ENCODE measurements at regions not wholly inside any gene's neighbourhood (a gene's known extent, or its start where the extent isn't known, plus 50 kb on each side); places are given as distances from the start of the nearest gene placed in this dataset.
A peak's percentile ranks its signal among the peaks of the same experiment; 100 is the strongest.

DNA sequence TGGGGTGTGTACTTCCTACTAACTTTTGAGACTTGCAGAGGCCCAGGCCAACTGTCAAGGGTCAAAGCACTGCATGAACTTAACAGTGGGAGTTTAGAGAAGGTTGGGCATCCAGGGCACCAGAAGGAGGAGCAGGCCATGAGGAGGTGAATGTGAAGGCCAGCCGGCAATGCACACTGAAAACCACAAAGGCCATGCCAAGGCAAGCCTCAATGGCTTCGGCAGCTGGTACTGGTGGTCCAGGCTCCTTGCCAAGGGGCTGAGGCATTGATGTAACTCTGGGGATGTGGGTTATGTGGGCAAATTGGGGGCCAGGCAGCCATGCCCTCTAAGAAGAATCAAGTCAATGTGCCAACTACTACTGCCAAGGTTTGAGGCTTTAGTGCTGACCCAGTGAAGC lies 222.4 kb downstream of the UNC5CL start:
- WGBS, 2 donors, result 95 to 96% methylated on average over 2 of the region's 2 CpGs
- H3K4me1 ChIP-seq (ENCODE audit: control insufficient read depth in 2 of 2, insufficient read depth in 2 of 2, low read length in 1 of 2), result peaks cover 0 to 3% of the 10 kb centered on the region in 2 donors
- no peak overlapping the region for H3K27ac ChIP-seq (ENCODE audit: low read depth in 2 of 2, low read length in 1 of 2)
- no peak overlapping the region for H3K4me3 ChIP-seq (ENCODE audit: low read depth in 1 of 2, low read length in 2 of 2)
- H3K9me3 ChIP-seq (ENCODE audit: control insufficient read depth in 2 of 2, insufficient read depth in 1 of 2, low read depth in 1 of 2, low read length in 1 of 2), result no peaks in the 10 kb centered on the region
- H3K27me3 ChIP-seq (ENCODE audit: control insufficient read depth in 1 of 2, insufficient read depth in 2 of 2, low read length in 2 of 2), result no peaks in the 10 kb centered on the region
- no peaks in the 10 kb centered on the region for H3K36me3 ChIP-seq (ENCODE audit: control insufficient read depth in 2 of 2, insufficient read depth in 2 of 2, low read length in 1 of 2)

DNA sequence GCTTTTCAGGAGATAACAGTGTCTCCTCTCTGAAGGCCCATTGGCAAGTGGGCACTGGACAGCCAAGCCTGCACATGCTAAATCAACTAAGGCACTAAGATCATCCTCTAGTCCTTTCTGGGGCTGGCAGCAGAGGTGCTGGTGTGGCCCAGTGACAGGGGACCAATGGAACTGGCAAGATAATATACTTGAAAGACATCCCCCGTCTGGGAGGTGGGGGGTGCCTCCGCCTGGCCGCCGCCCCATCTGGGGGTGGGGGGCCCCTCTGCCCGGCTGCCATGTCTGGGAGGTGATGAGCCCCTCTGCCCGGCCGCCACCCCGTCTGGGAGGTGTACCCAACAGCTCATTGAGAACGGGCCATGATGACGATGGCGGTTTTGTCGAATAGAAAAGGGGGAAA lies 223.3 kb downstream of the UNC5CL start:
- no peaks in the 10 kb centered on the region for H3K9me3 ChIP-seq (ENCODE audit: control insufficient read depth in 2 of 2, insufficient read depth in 1 of 2, low read depth in 1 of 2, low read length in 1 of 2)
- no peak overlapping the region for H3K4me3 ChIP-seq (ENCODE audit: low read depth in 1 of 2, low read length in 2 of 2)
- H3K27ac ChIP-seq (ENCODE audit: low read depth in 2 of 2, low read length in 1 of 2), result no peak overlapping the region
- H3K36me3 ChIP-seq (ENCODE audit: control insufficient read depth in 2 of 2, insufficient read depth in 2 of 2, low read length in 1 of 2), result no peaks in the 10 kb centered on the region
- 95 to 96% methylated on average over 12 of the region's 12 CpGs for WGBS, 2 donors
- no peaks in the 10 kb centered on the region for H3K27me3 ChIP-seq (ENCODE audit: control insufficient read depth in 1 of 2, insufficient read depth in 2 of 2, low read length in 2 of 2)
- peaks cover 3% of the 10 kb centered on the region in 2 donors for H3K4me1 ChIP-seq (ENCODE audit: control insufficient read depth in 2 of 2, insufficient read depth in 2 of 2, low read length in 1 of 2)

DNA sequence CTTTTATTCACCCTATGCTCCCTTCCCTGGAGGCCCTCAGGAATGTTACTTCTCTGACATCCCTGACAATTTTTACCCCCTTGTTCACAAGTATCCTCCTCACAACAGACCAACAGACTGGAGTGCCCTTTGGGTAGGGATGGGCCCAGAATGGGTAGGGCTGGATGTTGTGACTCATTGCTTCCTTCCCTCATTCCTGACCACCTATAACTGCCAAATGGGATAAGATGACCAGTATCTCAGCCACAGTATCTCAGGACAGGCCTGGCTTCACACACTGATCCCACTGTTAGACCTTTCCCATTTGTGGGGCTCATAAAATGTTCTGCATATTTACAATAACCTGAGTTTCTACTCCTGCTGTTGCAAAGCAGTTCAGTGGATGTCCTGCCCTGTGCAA lies 223.0 kb upstream of the LRFN2 start:
- no peaks in the 10 kb centered on the region for H3K9me3 ChIP-seq (ENCODE audit: control insufficient read depth in 2 of 2, insufficient read depth in 1 of 2, low read depth in 1 of 2, low read length in 1 of 2)
- H3K4me1 ChIP-seq (ENCODE audit: control insufficient read depth in 2 of 2, insufficient read depth in 2 of 2, low read length in 1 of 2), result peaks cover 0 to 7% of the 10 kb centered on the region in 2 donors
- no peak overlapping the region for H3K4me3 ChIP-seq (ENCODE audit: low read depth in 1 of 2, low read length in 2 of 2)
- H3K27me3 ChIP-seq (ENCODE audit: control insufficient read depth in 1 of 2, insufficient read depth in 2 of 2, low read length in 2 of 2), result no peaks in the 10 kb centered on the region
- H3K36me3 ChIP-seq (ENCODE audit: control insufficient read depth in 2 of 2, insufficient read depth in 2 of 2, low read length in 1 of 2), result no peaks in the 10 kb centered on the region
- no peak overlapping the region for H3K27ac ChIP-seq (ENCODE audit: low read depth in 2 of 2, low read length in 1 of 2)

DNA sequence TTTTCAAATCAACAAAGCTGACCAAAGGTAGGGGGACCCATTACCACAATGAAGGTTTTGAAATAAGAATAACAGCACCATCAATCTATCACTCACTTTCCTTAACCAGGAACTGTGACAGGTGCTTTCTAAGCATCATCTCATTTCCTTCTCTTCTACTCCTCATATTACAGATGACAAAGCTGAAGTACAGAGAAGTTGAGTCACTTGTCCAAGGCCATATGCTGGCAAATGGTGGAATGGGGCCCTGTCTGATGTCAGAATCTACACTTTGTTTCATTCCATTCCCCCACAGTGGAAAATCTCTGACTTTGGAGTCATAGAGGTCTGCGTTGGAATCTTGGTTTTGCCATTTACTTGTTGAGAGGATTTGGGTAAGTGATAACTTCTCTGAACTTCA lies 222.5 kb upstream of the LRFN2 start:
- 85 to 96% methylated on average over 1 of the region's 1 CpG for WGBS, 2 donors
- no peaks in the 10 kb centered on the region for H3K9me3 ChIP-seq (ENCODE audit: control insufficient read depth in 2 of 2, insufficient read depth in 1 of 2, low read depth in 1 of 2, low read length in 1 of 2)
- H3K27me3 ChIP-seq (ENCODE audit: control insufficient read depth in 1 of 2, insufficient read depth in 2 of 2, low read length in 2 of 2), result no peaks in the 10 kb centered on the region
- no peaks in the 10 kb centered on the region for H3K36me3 ChIP-seq (ENCODE audit: control insufficient read depth in 2 of 2, insufficient read depth in 2 of 2, low read length in 1 of 2)
- no peak overlapping the region for H3K27ac ChIP-seq (ENCODE audit: low read depth in 2 of 2, low read length in 1 of 2)
- peaks cover 0 to 11% of the 10 kb centered on the region in 2 donors for H3K4me1 ChIP-seq (ENCODE audit: control insufficient read depth in 2 of 2, insufficient read depth in 2 of 2, low read length in 1 of 2)
- H3K4me3 ChIP-seq (ENCODE audit: low read depth in 1 of 2, low read length in 2 of 2), result no peak overlapping the region

DNA sequence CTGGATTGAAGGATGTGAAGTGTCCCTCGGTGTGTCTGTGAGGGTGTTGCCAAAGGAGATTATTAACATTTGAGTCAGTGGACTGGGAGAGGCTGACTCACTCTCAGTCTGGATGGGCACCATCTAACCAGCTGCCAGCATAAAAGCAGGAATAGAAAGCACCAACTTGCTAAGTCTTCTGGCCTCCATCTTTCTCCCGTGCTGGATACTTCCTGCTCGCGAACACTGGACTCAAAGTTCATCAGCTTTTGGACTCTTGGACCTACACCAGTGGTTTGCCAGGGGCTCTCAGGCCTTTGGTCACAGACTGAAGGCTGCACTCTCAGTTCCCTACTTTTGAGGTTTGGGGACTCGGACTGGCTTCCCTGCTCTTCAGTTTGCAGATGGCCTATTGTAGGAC lies 220.3 kb upstream of the LRFN2 start:
- H3K4me3 ChIP-seq (ENCODE audit: low read depth in 1 of 2, low read length in 2 of 2), result no peak overlapping the region
- H3K27me3 ChIP-seq (ENCODE audit: control insufficient read depth in 1 of 2, insufficient read depth in 2 of 2, low read length in 2 of 2), result no peaks in the 10 kb centered on the region
- WGBS, 2 donors, result 76 to 80% methylated on average over 5 of the region's 5 CpGs
- H3K9me3 ChIP-seq (ENCODE audit: control insufficient read depth in 2 of 2, insufficient read depth in 1 of 2, low read depth in 1 of 2, low read length in 1 of 2), result no peaks in the 10 kb centered on the region
- no peak overlapping the region for H3K27ac ChIP-seq (ENCODE audit: low read depth in 2 of 2, low read length in 1 of 2)
- H3K4me1 ChIP-seq (ENCODE audit: control insufficient read depth in 2 of 2, insufficient read depth in 2 of 2, low read length in 1 of 2), result peaks cover 4 to 14% of the 10 kb centered on the region in 2 donors
- no peaks in the 10 kb centered on the region for H3K36me3 ChIP-seq (ENCODE audit: control insufficient read depth in 2 of 2, insufficient read depth in 2 of 2, low read length in 1 of 2)

DNA sequence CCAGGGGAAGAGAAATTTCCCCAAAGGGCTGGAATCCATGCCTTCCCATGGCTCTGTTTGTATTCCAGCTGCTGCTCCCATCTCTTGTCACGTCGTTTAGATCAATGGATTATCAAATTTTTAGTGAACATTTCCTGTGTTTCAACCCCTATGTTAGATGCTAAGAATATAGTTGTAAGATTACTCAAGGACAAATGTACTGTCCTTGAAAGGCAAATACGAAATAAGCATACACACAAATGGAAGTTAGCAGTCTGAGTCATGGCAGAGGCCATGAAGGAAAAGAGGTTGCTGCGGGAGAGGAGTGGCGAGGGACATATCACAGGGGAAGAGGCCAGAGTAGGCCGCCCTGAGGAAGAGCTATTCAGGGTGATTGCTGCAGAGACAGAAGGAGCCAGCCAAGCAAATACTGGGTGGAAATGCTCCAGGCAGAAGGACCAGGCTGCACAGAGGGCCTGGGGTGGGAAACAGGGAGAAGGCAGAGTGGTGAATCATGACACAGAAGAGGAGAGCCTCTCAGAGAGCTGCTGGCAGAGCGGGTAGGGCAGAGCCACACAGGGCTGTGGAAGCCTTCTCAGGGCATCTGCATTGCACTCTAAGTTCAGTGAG lies 219.2 kb upstream of the LRFN2 start:
- H3K27me3 ChIP-seq (ENCODE audit: control insufficient read depth in 1 of 2, insufficient read depth in 2 of 2, low read length in 2 of 2), result no peaks in the 10 kb centered on the region
- no peak overlapping the region for H3K4me3 ChIP-seq (ENCODE audit: low read depth in 1 of 2, low read length in 2 of 2)
- 74 to 75% methylated on average over 7 of the region's 7 CpGs for WGBS, 2 donors
- H3K36me3 ChIP-seq (ENCODE audit: control insufficient read depth in 2 of 2, insufficient read depth in 2 of 2, low read length in 1 of 2), result no peaks in the 10 kb centered on the region
- H3K9me3 ChIP-seq (ENCODE audit: control insufficient read depth in 2 of 2, insufficient read depth in 1 of 2, low read depth in 1 of 2, low read length in 1 of 2), result no peaks in the 10 kb centered on the region
- H3K27ac ChIP-seq (ENCODE audit: low read depth in 2 of 2, low read length in 1 of 2), result peak overlapping the region; percentile 62 to 66
- peaks cover 4 to 20% of the 10 kb centered on the region in 2 donors for H3K4me1 ChIP-seq (ENCODE audit: control insufficient read depth in 2 of 2, insufficient read depth in 2 of 2, low read length in 1 of 2)

DNA sequence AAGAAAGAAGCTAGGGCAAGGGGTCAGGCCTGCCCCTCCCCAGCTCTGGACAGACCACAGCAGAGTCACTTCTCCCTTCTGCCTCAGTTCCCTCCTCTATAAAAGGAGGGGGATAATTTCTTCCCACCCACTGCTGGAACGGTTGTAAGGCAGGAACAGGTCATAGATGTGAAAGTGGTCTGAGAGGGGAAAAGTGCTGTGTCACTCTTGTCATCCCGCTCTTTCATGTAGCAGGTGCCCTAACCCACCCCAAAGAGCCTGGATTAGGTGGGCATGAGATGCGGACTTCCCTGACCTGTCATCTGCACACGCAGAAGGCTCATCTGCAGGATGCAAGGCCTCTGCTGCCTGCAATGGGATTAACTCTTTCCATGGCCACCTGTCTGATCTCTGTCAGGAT lies 218.2 kb upstream of the LRFN2 start:
- 81 to 84% methylated on average over 4 of the region's 4 CpGs for WGBS, 2 donors

DNA sequence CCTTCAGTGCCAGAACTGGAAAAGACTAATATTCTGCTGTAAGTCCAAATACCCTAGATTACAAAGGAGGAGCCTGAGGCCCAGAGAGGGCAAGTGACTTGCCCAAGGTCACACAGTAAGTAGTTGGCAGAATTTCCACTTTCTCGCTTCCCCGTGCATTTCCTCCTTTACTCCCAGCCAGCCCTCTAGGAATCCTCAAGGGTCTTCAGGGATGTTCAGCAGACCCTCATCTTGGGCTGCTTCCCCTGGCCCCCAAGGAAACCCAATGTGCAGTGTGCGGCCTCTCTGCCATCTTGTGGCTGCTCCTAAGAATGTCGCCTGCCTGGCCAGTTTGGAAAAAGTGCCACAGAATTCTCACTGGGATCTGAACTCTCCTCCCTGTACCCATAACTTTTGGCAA lies 217.7 kb upstream of the LRFN2 start:
- H3K4me1 ChIP-seq (ENCODE audit: control insufficient read depth in 2 of 2, insufficient read depth in 2 of 2, low read length in 1 of 2), result peaks cover 4 to 16% of the 10 kb centered on the region in 2 donors
- no peaks in the 10 kb centered on the region for H3K36me3 ChIP-seq (ENCODE audit: control insufficient read depth in 2 of 2, insufficient read depth in 2 of 2, low read length in 1 of 2)
- peak overlapping the region; percentile 87 to 89 for H3K27ac ChIP-seq (ENCODE audit: low read depth in 2 of 2, low read length in 1 of 2)
- 88 to 90% methylated on average over 4 of the region's 4 CpGs for WGBS, 2 donors
- H3K9me3 ChIP-seq (ENCODE audit: control insufficient read depth in 2 of 2, insufficient read depth in 1 of 2, low read depth in 1 of 2, low read length in 1 of 2), result no peaks in the 10 kb centered on the region
- no peaks in the 10 kb centered on the region for H3K27me3 ChIP-seq (ENCODE audit: control insufficient read depth in 1 of 2, insufficient read depth in 2 of 2, low read length in 2 of 2)
- H3K4me3 ChIP-seq (ENCODE audit: low read depth in 1 of 2, low read length in 2 of 2), result no peak overlapping the region

More for the DNA sequence above, 218.2 kb upstream of the LRFN2 start:
- Histone ChIP-seq H3K27ac (ENCODE audit: low read depth in 2 of 2, low read length in 1 of 2) (no peak overlapping the region), H3K4me3 (ENCODE audit: low read depth in 1 of 2, low read length in 2 of 2) (no peak overlapping the region), H3K4me1 (ENCODE audit: control insufficient read depth in 2 of 2, insufficient read depth in 2 of 2, low read length in 1 of 2) (peaks cover 4 to 18% of the 10 kb centered on the region in 2 donors), H3K27me3 (ENCODE audit: control insufficient read depth in 1 of 2, insufficient read depth in 2 of 2, low read length in 2 of 2) (no peaks in the 10 kb centered on the region), H3K9me3 (ENCODE audit: control insufficient read depth in 2 of 2, insufficient read depth in 1 of 2, low read depth in 1 of 2, low read length in 1 of 2) (no peaks in the 10 kb centered on the region), H3K36me3 (ENCODE audit: control insufficient read depth in 2 of 2, insufficient read depth in 2 of 2, low read length in 1 of 2) (no peaks in the 10 kb centered on the region)

DNA sequence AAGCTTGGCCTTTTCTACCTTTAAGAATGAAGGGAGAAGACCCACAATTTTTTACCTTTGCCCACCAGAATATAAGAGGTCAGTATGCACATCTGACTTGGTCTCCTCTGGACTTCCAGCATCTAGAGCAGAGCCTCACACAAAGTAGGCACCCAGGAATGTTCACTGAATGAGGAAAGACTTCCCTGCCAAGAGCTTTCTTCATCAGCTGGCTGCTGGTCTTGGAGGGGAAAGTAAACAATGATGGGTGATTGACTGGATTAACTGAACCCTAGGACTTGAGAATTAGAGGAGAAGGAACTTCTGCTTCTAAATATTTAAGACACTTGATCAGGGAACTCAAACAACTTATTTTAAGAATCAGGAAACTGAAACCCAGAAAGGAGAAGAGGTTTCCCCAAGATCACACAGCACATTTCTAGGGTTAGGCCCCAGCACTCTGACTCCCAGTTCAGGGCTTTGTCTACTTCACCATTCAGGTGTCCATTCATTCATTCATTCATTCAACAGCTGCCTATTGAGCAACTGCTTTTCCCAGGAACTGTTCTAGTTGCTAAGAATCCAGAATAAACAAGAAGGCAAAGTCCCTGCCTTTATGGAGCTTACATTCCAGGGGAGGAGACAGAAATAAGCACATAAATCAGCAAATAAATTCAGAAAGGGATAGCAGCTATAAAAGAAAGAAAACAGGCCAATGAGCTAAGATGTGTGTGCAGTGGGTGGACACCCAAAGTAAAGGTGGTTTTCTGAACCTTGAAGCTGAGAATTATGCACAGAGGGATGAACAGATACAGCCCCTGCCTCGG lies 216.9 kb upstream of the LRFN2 start:
- peak overlapping the region; percentile 89 to 92 for H3K27ac ChIP-seq (ENCODE audit: low read depth in 2 of 2, low read length in 1 of 2)
- H3K4me1 ChIP-seq (ENCODE audit: control insufficient read depth in 2 of 2, insufficient read depth in 2 of 2, low read length in 1 of 2), result peaks cover 4 to 16% of the 10 kb centered on the region in 2 donors
- 92 to 100% methylated on average over 1 of the region's 1 CpG for WGBS, 2 donors

DNA sequence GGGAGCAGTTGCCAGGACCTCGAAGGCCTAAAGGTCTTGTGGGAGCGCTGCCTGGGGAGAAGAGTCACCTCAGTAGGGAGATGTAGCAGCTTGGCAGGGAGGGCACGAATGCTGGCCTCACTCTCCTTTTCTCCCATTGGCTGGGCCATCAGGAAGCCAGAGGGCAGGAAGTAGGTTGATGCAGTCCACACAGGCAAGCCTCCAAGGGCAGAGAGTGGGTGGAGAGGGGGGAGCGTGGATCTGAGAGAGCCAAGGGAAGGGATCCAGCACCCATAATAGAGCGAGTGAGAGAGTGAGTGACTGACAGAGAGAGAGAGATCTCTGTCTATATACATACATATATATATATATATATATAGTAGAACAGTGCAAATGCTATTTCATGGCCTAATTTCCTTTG lies 215.3 kb upstream of the LRFN2 start:
- no peak overlapping the region for H3K4me3 ChIP-seq (ENCODE audit: low read depth in 1 of 2, low read length in 2 of 2)
- no peaks in the 10 kb centered on the region for H3K9me3 ChIP-seq (ENCODE audit: control insufficient read depth in 2 of 2, insufficient read depth in 1 of 2, low read depth in 1 of 2, low read length in 1 of 2)
- H3K36me3 ChIP-seq (ENCODE audit: control insufficient read depth in 2 of 2, insufficient read depth in 2 of 2, low read length in 1 of 2), result no peaks in the 10 kb centered on the region
- peak overlapping the region; percentile 68 to 86 for H3K27ac ChIP-seq (ENCODE audit: low read depth in 2 of 2, low read length in 1 of 2)
- WGBS, 2 donors, result 47 to 58% methylated on average over 5 of the region's 5 CpGs
- H3K27me3 ChIP-seq (ENCODE audit: control insufficient read depth in 1 of 2, insufficient read depth in 2 of 2, low read length in 2 of 2), result no peaks in the 10 kb centered on the region
- H3K4me1 ChIP-seq (ENCODE audit: control insufficient read depth in 2 of 2, insufficient read depth in 2 of 2, low read length in 1 of 2), result peaks cover 4 to 16% of the 10 kb centered on the region in 2 donors

More for the DNA sequence above, 216.9 kb upstream of the LRFN2 start:
- Histone ChIP-seq H3K9me3 (ENCODE audit: control insufficient read depth in 2 of 2, insufficient read depth in 1 of 2, low read depth in 1 of 2, low read length in 1 of 2) (no peaks in the 10 kb centered on the region), H3K36me3 (ENCODE audit: control insufficient read depth in 2 of 2, insufficient read depth in 2 of 2, low read length in 1 of 2) (no peaks in the 10 kb centered on the region), H3K27me3 (ENCODE audit: control insufficient read depth in 1 of 2, insufficient read depth in 2 of 2, low read length in 2 of 2) (no peaks in the 10 kb centered on the region), H3K4me3 (ENCODE audit: low read depth in 1 of 2, low read length in 2 of 2) (no peak overlapping the region)
